ENCODE measurements at regions not wholly inside any gene's neighbourhood (a gene's known extent, or its start where the extent isn't known, plus 50 kb on each side); places are given as distances from the start of the nearest gene placed in this dataset.

- Mint-ChIP-seq H3K9me3 (peaks cover 14% of the 10 kb centered on the region), H3K4me1 (no peaks in the 10 kb centered on the region), H3K36me3 (ENCODE audit: low read depth) (no peaks in the 10 kb centered on the region), H3K27me3 (no peaks in the 10 kb centered on the region), H3K27ac (no peak overlapping the region), H3K4me3 (no peak overlapping the region)
- ATAC-seq (replicated peaks) = no peak
These were observed 457.0 kb downstream of the INHBA start for GRCh38 chr7:41245916-41246315.

GRCh38 chr7:41244246-41244645 lies 458.6 kb downstream of the INHBA start:
- ATAC-seq (replicated peaks) = no peak
- no peaks in the 10 kb centered on the region for H3K4me1 Mint-ChIP-seq

GRCh38 chr7:41241641-41242040 lies 461.2 kb downstream of the INHBA start:
- Mint-ChIP-seq H3K27me3 (no peaks in the 10 kb centered on the region), H3K9me3 (peaks cover 22% of the 10 kb centered on the region), H3K27ac (no peak overlapping the region), H3K36me3 (ENCODE audit: low read depth) (no peaks in the 10 kb centered on the region), H3K4me3 (no peak overlapping the region), H3K4me1 (no peaks in the 10 kb centered on the region)
- ATAC-seq (replicated peaks) = no peak

More at GRCh38 chr7:41244246-41244645, 458.6 kb downstream of the INHBA start:
- peaks cover 22% of the 10 kb centered on the region for H3K9me3 Mint-ChIP-seq
- H3K27ac Mint-ChIP-seq = no peak overlapping the region
- no peaks in the 10 kb centered on the region for H3K27me3 Mint-ChIP-seq
- H3K4me3 Mint-ChIP-seq = no peak overlapping the region
- no peaks in the 10 kb centered on the region for H3K36me3 Mint-ChIP-seq (ENCODE audit: low read depth)

- no peaks in the 10 kb centered on the region for H3K36me3 Mint-ChIP-seq (ENCODE audit: low read depth)
- no peak overlapping the region for H3K27ac Mint-ChIP-seq
- no peak overlapping the region for H3K4me3 Mint-ChIP-seq
- H3K4me1 Mint-ChIP-seq = no peaks in the 10 kb centered on the region
- no peak for ATAC-seq (replicated peaks)
- no peaks in the 10 kb centered on the region for H3K27me3 Mint-ChIP-seq
- peaks cover 24% of the 10 kb centered on the region for H3K9me3 Mint-ChIP-seq
These were observed 463.3 kb downstream of the INHBA start for GRCh38 chr7:41239596-41239995.

GRCh38 chr7:41238851-41239331 lies 464.0 kb downstream of the INHBA start:
- Mint-ChIP-seq H3K27me3 (no peaks in the 10 kb centered on the region), H3K36me3 (ENCODE audit: low read depth) (no peaks in the 10 kb centered on the region), H3K9me3 (peaks cover 24% of the 10 kb centered on the region), H3K4me1 (no peaks in the 10 kb centered on the region), H3K27ac (no peak overlapping the region), H3K4me3 (no peak overlapping the region)
- no peak for ATAC-seq (replicated peaks)

- no peak for ATAC-seq (replicated peaks)
- H3K4me3 Mint-ChIP-seq = no peak overlapping the region
- peaks cover 24% of the 10 kb centered on the region for H3K9me3 Mint-ChIP-seq
- H3K4me1 Mint-ChIP-seq = no peaks in the 10 kb centered on the region
- no peak overlapping the region for H3K27ac Mint-ChIP-seq
- no peaks in the 10 kb centered on the region for H3K27me3 Mint-ChIP-seq
- H3K36me3 Mint-ChIP-seq (ENCODE audit: low read depth) = no peaks in the 10 kb centered on the region
These were observed 464.9 kb downstream of the INHBA start for GRCh38 chr7:41237956-41238355.

GRCh38 chr7:41232086-41232485 lies 470.8 kb downstream of the INHBA start:
- H3K9me3 Mint-ChIP-seq = peaks cover 10% of the 10 kb centered on the region

GRCh38 chr7:41224063-41224763 lies 478.7 kb downstream of the INHBA start:
- Mint-ChIP-seq H3K4me3 (no peak overlapping the region), H3K9me3 (peaks cover 16% of the 10 kb centered on the region), H3K4me1 (no peaks in the 10 kb centered on the region), H3K27me3 (no peaks in the 10 kb centered on the region), H3K27ac (no peak overlapping the region), H3K36me3 (ENCODE audit: low read depth) (no peaks in the 10 kb centered on the region)
- ATAC-seq (replicated peaks) = no peak

More at GRCh38 chr7:41232086-41232485, 470.8 kb downstream of the INHBA start:
- H3K27me3 Mint-ChIP-seq = no peaks in the 10 kb centered on the region
- ATAC-seq (replicated peaks) = no peak
- H3K4me1 Mint-ChIP-seq = no peaks in the 10 kb centered on the region
- H3K27ac Mint-ChIP-seq = no peak overlapping the region
- no peaks in the 10 kb centered on the region for H3K36me3 Mint-ChIP-seq (ENCODE audit: low read depth)
- no peak overlapping the region for H3K4me3 Mint-ChIP-seq

GRCh38 chr7:41222746-41223145 lies 480.1 kb downstream of the INHBA start:
- H3K4me3 Mint-ChIP-seq = no peak overlapping the region
- ATAC-seq (replicated peaks) = no peak
- H3K9me3 Mint-ChIP-seq = peaks cover 18% of the 10 kb centered on the region
- no peak overlapping the region for H3K27ac Mint-ChIP-seq
- H3K27me3 Mint-ChIP-seq = no peaks in the 10 kb centered on the region
- no peaks in the 10 kb centered on the region for H3K36me3 Mint-ChIP-seq (ENCODE audit: low read depth)
- no peaks in the 10 kb centered on the region for H3K4me1 Mint-ChIP-seq

GRCh38 chr7:41220266-41220665 lies 482.6 kb downstream of the INHBA start:
- Mint-ChIP-seq H3K27ac (no peak overlapping the region), H3K9me3 (peaks cover 18% of the 10 kb centered on the region), H3K27me3 (no peaks in the 10 kb centered on the region), H3K4me1 (no peaks in the 10 kb centered on the region), H3K36me3 (ENCODE audit: low read depth) (no peaks in the 10 kb centered on the region), H3K4me3 (no peak overlapping the region)
- ATAC-seq (replicated peaks) = no peak

- no peak overlapping the region for H3K27ac Mint-ChIP-seq
- no peaks in the 10 kb centered on the region for H3K27me3 Mint-ChIP-seq
- H3K36me3 Mint-ChIP-seq (ENCODE audit: low read depth) = no peaks in the 10 kb centered on the region
- peaks cover 22% of the 10 kb centered on the region for H3K9me3 Mint-ChIP-seq
- no peaks in the 10 kb centered on the region for H3K4me1 Mint-ChIP-seq
- H3K4me3 Mint-ChIP-seq = no peak overlapping the region
- ATAC-seq (replicated peaks) = no peak
These were observed 483.6 kb downstream of the INHBA start for GRCh38 chr7:41219276-41219675.

GRCh38 chr7:41217306-41217705 lies 485.6 kb downstream of the INHBA start:
- Mint-ChIP-seq H3K4me1 (no peaks in the 10 kb centered on the region), H3K9me3 (peaks cover 17% of the 10 kb centered on the region), H3K36me3 (ENCODE audit: low read depth) (no peaks in the 10 kb centered on the region), H3K4me3 (no peak overlapping the region), H3K27ac (no peak overlapping the region), H3K27me3 (no peaks in the 10 kb centered on the region)
- no peak for ATAC-seq (replicated peaks)

GRCh38 chr7:41207141-41207540 lies 495.7 kb downstream of the INHBA start:
- H3K27me3 Mint-ChIP-seq = no peaks in the 10 kb centered on the region
- no peak overlapping the region for H3K27ac Mint-ChIP-seq
- no peaks in the 10 kb centered on the region for H3K4me1 Mint-ChIP-seq
- ATAC-seq (replicated peaks) = no peak
- peaks cover 10% of the 10 kb centered on the region for H3K9me3 Mint-ChIP-seq
- no peaks in the 10 kb centered on the region for H3K36me3 Mint-ChIP-seq (ENCODE audit: low read depth)
- no peak overlapping the region for H3K4me3 Mint-ChIP-seq

- H3K36me3 Mint-ChIP-seq (ENCODE audit: low read depth) = no peaks in the 10 kb centered on the region
- no peaks in the 10 kb centered on the region for H3K4me1 Mint-ChIP-seq
- ATAC-seq (replicated peaks) = no peak
- no peak overlapping the region for H3K27ac Mint-ChIP-seq
- H3K4me3 Mint-ChIP-seq = no peak overlapping the region
- no peaks in the 10 kb centered on the region for H3K27me3 Mint-ChIP-seq
- peaks cover 10% of the 10 kb centered on the region for H3K9me3 Mint-ChIP-seq
These were observed 496.6 kb downstream of the INHBA start for GRCh38 chr7:41206267-41206666.

GRCh38 chr7:41205600-41205999 lies 497.3 kb downstream of the INHBA start:
- Mint-ChIP-seq H3K27ac (no peak overlapping the region), H3K9me3 (peaks cover 13% of the 10 kb centered on the region), H3K27me3 (no peaks in the 10 kb centered on the region), H3K36me3 (ENCODE audit: low read depth) (no peaks in the 10 kb centered on the region), H3K4me1 (no peaks in the 10 kb centered on the region), H3K4me3 (no peak overlapping the region)
- no peak for ATAC-seq (replicated peaks)
